Activated CD4-positive, CD25-positive, alpha-beta regulatory T cell treated with anti-CD3 and anti-CD28 coated beads, Interleukin-2, amount 50 U/mL, for 16 hours (primary cell): ENCODE measurements at regions not wholly inside any gene's neighbourhood (a gene's known extent, or its start where the extent isn't known, plus 50 kb on each side); places are given as distances from the start of the nearest gene placed in this dataset.
"Not testable (repeated sequence)": the region's sequence is repeated elsewhere in the genome, so short reads cannot be mapped to it uniquely, and the experiment has no call there.

Experiments
- DNase-seq: peaks from one replicate; pipeline ENCODE4 v3.0.0-alpha.2; 2020; ENCODE audit warnings: low read depth, low spot score

DNA sequence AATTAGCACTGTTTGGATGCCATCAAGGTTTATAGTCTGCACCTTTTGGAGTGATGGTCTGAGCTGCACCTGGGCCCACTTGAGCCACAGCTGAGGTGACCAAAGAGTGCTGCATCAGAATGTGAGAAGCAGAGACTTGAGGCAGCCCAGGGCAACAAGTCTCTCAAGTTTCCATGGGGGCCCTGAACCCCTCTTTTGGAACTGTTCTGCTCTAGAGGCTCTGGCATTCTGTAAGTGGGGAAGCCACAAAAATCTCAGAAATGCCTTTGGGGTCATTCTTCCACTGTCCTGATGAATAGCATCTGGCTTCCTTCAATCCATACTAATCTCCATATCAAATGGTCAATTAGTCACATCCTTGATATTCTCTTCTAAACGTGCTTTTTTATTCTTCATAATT is 298.4 kb upstream of the MAOA start:
- DNase-seq = no peak

DNA sequence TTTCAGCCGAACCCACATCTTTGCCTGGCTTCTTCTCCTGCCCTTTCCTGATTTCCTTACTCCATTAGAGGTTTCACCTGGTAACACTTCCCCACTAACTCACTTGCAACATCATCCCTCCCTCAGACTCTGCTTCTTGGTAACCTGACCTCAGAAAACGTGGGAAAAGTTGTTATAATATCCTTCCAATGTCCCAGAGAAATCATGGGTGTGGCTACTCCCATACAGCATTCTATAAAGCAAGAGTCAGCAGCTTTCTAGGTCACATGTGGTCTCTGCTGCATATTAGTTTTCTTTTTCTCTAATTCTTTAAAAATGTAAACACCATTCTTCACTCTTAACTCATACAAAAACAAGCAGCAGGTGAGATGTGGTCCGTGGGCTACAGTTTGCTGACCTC is 283.1 kb upstream of the MAOA start:
- no peak for DNase-seq

DNA sequence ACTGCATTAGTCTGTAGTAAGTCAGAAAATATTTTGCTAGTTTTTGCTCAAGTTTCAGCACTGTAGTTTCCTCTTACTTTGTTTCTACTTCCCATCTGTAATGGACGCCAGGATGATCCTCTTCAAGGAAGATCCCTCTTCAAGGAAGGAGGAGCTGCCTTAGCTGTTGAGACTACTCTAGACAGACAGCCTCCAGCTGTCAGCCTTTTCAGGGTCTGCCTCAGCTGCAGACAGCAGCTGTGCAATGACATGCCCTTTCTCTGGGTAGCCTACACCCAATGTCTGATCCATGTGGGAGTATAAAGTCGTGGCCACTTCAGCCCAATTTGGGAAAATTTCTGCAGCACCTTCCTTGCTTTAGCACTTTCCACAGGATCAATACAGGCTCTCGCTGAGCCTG is 281.0 kb upstream of the MAOA start:
- DNase-seq = no peak

DNA sequence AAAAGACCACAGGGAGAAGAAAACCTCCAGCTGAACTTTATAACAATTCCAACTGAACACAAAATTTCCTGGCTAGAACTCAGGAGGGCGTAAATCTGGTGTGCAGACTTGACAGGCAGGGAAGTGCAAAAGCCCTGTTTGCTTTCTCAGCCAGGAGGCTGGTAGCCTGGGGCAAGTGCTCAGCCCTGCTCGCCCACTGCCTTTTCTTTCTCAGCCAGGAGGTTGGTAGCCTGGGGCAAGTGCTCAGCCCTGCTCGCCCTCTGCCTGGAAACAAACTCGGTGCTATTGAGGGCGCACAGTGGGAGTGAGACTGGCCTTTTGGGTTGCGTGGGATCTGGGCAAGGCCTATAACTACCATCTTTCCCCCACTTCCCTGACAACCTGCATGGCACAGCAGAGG is 275.4 kb upstream of the MAOA start:
- no peak for DNase-seq

- no peak for DNase-seq
Measured at GRCh38 chrX:43386875-43387274, 269.2 kb upstream of the MAOA start.

GRCh38 chrX:43405191-43405590 is 250.9 kb upstream of the MAOA start:
- DNase-seq = no peak

- DNase-seq = no peak
Measured at GRCh38 chrX:43423876-43424275, 232.2 kb upstream of the MAOA start.

GRCh38 chrX:43436517-43436916 is 219.6 kb upstream of the MAOA start:
- DNase-seq = no peak

DNA sequence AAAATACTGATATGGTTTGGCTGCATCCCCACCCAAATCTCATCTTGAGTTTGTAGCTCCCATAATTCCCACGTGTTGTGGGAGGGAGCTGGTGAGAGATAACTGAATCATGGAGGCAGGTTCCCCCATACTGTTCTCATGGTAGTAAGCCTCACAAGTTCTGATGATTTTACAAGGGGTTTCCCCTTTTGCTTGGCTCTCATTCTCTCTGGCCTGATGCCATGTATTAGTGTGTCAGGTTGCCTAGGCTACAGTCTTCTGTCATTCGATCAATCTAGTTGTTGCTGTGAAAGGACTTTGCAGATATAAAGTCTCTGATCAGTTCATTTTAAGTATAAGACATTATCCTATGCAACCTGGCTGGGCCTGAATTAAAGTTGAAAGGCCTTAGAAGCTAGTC is 209.3 kb upstream of the MAOA start:
- no peak for DNase-seq

DNA sequence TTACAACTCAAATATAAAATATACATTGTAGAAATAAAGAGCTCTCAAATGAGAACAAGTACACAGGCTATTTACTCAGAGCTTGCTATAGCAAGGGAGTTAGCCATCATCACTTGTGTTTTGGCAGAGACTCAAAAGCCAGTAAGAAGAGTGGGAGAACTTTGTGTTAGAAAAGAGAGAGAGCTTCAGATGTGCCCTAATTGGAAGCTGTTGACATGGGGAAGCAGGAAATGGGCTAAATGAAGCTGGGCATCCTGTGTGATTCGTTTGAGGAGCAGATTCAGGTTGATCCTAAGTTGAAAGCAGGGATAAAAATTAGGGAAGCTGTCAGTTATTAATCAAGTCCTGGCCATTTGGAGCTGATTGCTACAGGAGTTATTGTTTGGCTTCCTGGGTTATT is 207.4 kb upstream of the MAOA start:
- no peak for DNase-seq

DNA sequence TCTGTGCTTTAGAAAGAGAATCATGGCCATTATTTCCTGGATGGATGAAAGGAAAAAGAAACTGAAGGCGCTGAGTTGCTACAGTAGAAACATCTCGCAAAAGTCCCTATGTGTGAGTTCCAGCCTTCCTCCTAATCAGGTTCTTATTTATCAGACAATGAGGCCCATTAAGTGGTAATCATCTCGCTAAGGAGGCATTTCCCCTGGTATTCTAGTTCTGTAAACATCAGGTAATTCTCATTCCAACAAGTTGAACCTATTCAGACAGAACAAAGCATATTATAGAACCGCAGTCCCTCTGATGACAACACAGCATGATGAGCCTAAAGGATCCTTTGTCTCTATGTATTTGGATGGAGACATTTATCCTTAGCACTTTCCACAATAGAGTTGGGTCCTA is 205.7 kb upstream of the MAOA start:
- no peak for DNase-seq

GRCh38 chrX:43451976-43452686 is 204.0 kb upstream of the MAOA start:
- not testable (repeated sequence) for DNase-seq

- DNase-seq = no peak
Measured at GRCh38 chrX:43456063-43456462, 200.0 kb upstream of the MAOA start.

- DNase-seq = no peak
Measured at GRCh38 chrX:43456906-43457305, 199.2 kb upstream of the MAOA start.

- no peak for DNase-seq
Measured at GRCh38 chrX:43467608-43468234, 188.4 kb upstream of the MAOA start.

GRCh38 chrX:43469391-43470054 is 186.6 kb upstream of the MAOA start:
- DNase-seq = no peak

DNA sequence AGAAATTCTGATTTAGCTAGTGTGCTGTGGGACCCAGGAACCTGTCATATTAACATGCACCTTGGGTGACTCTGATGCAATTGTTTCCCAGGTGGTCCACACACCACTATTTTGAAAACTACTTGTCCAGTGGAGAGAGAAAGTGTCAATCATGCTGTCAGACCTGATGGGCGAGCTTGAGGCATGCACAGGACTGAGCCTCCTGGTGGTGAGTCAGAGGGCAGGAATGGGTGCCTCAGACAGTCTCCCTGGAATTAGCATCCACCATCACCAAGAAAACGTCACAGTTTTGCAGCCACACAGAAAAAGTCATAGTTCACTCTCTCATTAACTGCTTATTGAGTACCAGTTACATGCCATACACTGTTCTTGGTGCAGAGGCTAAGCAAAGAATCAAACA is 181.8 kb upstream of the MAOA start:
- no peak for DNase-seq

- no peak for DNase-seq
Measured at GRCh38 chrX:43479070-43479469, 177.0 kb upstream of the MAOA start.

- no peak for DNase-seq
Measured at GRCh38 chrX:43479850-43480249, 176.2 kb upstream of the MAOA start.

GRCh38 chrX:43481576-43481975 is 174.5 kb upstream of the MAOA start:
- DNase-seq = no peak

GRCh38 chrX:43493756-43494155 is 162.3 kb upstream of the MAOA start:
- no peak for DNase-seq

GRCh38 chrX:43500246-43500645 is 155.9 kb upstream of the MAOA start:
- DNase-seq = no peak
